ENCODE measurements at regions not wholly inside any gene's neighbourhood (a gene's known extent, or its start where the extent isn't known, plus 50 kb on each side); places are given as distances from the start of the nearest gene placed in this dataset.

DNA sequence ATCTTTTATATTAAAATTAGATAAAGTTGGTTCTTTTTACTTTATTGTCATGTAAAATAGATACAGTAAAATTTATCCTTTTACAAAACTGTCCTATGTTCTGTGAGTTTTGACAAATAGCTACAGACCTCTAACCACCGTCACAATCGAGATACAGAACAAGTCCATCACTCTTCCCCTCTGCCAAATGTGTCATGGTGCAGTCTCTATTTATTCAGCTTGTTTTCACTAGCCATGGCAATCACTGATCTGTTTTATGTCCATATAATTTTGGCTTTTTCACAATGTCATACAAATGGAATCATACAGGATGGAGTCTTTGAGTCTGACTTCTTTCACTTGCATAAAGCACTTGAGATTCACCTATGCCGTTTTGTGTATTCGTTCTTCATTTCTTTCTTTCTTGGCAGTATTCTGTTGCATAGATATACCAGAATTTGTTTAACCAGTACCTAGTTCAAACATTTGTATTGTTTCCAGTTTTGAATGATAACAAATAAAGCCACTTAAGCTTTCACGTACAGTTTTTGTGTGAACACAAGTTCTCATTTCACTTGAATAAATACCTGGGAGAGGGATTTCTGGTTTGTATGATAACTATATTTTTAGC, 273.2 kb upstream of the MPDZ start:
- WGBS, 3 donors: 74 to 89% (median 76%) methylated on average over 5 of the region's 5 CpGs
- intact Hi-C loops (cut with DNase I): loop anchor here in 1 of 2 donors (10.0 kb wide), 1 partner anchor 108 kb away; no protein-coding TSS in a partner anchor
- no peak for ATAC-seq

DNA sequence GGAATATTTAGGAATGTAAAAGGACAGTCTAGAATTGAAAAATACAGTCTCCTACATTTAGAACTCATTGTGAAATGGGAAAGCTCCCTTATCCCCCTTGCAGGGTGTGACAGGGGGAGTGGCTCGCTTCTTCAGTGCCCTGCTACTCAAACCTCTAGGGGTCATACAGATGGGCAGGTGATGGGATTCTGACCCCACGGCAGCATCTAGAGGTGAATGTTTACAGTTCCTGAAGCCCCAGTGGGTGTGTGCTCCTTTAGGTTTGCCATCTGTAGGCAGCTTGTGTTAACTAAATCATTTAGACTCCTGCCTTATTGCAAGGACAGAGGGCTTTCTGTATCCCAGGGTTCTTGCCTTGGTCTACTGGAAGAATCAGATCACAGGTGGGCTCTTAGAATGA, 271.0 kb upstream of the MPDZ start:
- H3K27me3 ChIP-seq (ENCODE audit: insufficient read depth in 3 of 3, low read length in 2 of 3): peaks cover 0 to 2% (median 0%) of the 10 kb centered on the region in 3 donors
- no peaks in the 10 kb centered on the region for H3K9me3 ChIP-seq
- no peak overlapping the region for H3K27ac ChIP-seq
- H3K4me1 ChIP-seq: no peaks in the 10 kb centered on the region
- no peak for DNase-seq
- intact Hi-C loops (cut with DNase I): loop anchor here in 1 of 2 donors (10.0 kb wide), 1 partner anchor 106 kb away; no protein-coding TSS in a partner anchor
- no peaks in the 10 kb centered on the region for H3K36me3 ChIP-seq (ENCODE audit: insufficient read depth in 1 of 2, low read depth in 1 of 2)
- ATAC-seq: no peak
- H3K4me3 ChIP-seq: no peak overlapping the region
- TF ChIP-seq, protein P1, sequence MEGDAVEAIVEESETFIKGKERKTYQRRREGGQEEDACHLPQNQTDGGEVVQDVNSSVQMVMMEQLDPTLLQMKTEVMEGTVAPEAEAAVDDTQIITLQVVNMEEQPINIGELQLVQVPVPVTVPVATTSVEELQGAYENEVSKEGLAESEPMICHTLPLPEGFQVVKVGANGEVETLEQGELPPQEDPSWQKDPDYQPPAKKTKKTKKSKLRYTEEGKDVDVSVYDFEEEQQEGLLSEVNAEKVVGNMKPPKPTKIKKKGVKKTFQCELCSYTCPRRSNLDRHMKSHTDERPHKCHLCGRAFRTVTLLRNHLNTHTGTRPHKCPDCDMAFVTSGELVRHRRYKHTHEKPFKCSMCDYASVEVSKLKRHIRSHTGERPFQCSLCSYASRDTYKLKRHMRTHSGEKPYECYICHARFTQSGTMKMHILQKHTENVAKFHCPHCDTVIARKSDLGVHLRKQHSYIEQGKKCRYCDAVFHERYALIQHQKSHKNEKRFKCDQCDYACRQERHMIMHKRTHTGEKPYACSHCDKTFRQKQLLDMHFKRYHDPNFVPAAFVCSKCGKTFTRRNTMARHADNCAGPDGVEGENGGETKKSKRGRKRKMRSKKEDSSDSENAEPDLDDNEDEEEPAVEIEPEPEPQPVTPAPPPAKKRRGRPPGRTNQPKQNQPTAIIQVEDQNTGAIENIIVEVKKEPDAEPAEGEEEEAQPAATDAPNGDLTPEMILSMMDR (IDR thresholded peaks at IDR 0.05): no peak
- 86 to 97% (median 88%) methylated on average over 2 of the region's 2 CpGs for WGBS, 3 donors

More for the DNA sequence above, 273.2 kb upstream of the MPDZ start:
- Histone ChIP-seq H3K27ac (no peak overlapping the region), H3K4me3 (no peak overlapping the region), H3K36me3 (ENCODE audit: insufficient read depth in 1 of 2, low read depth in 1 of 2) (no peaks in the 10 kb centered on the region), H3K27me3 (ENCODE audit: insufficient read depth in 3 of 3, low read length in 2 of 3) (peaks cover 0 to 2% (median 0%) of the 10 kb centered on the region in 3 donors), H3K4me1 (peaks cover 4% of the 10 kb centered on the region), H3K9me3 (no peaks in the 10 kb centered on the region)
- no peak for DNase-seq
- TF ChIP-seq, protein P1 (IDR thresholded peaks at IDR 0.05): no peak

DNA sequence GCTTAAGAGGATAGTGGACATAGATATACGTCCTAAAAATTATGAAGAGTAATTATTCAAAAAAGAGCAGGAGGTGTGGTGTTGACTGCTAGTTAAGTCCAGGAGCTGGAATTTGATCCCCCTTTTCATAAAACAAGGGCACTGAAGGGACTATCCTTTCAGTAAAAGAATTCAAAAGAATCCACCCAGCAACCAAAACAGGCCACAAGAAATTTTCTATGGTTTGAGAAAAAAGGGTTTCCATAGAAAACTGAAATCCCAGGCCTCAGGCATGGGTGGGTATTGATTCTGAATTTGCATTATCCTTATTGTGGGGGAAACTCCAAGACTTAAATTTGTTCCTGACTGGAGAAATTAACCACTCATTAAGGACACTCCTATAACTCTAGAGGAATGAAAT, 269.0 kb upstream of the MPDZ start:
- Histone ChIP-seq H3K4me1 (no peaks in the 10 kb centered on the region), H3K27ac (no peak overlapping the region), H3K4me3 (no peak overlapping the region), H3K9me3 (no peaks in the 10 kb centered on the region), H3K36me3 (ENCODE audit: insufficient read depth in 1 of 2, low read depth in 1 of 2) (no peaks in the 10 kb centered on the region), H3K27me3 (ENCODE audit: insufficient read depth in 3 of 3, low read length in 2 of 3) (peaks cover 0 to 2% (median 0%) of the 10 kb centered on the region in 3 donors)
- TF ChIP-seq, protein P1 (IDR thresholded peaks at IDR 0.05): no peak
- intact Hi-C loops (cut with DNase I): no loop called here
- ATAC-seq (no peak), DNase-seq (no peak)
- WGBS, 3 donors: 83 to 93% (median 84%) methylated on average over 1 of the region's 1 CpG

- H3K27ac ChIP-seq: no peak overlapping the region
- no peak overlapping the region for H3K4me3 ChIP-seq
- no peaks in the 10 kb centered on the region for H3K36me3 ChIP-seq (ENCODE audit: insufficient read depth in 1 of 2, low read depth in 1 of 2)
- H3K4me1 ChIP-seq: no peaks in the 10 kb centered on the region
- intact Hi-C loops (cut with DNase I): no loop called here
- DNase-seq (no peak), ATAC-seq (no peak)
- H3K27me3 ChIP-seq (ENCODE audit: insufficient read depth in 3 of 3, low read length in 2 of 3): no peaks in the 10 kb centered on the region
- TF ChIP-seq, protein P1 (IDR thresholded peaks at IDR 0.05): no peak
- whole genome bisulfite sequencing, 3 donors: 65 to 80% (median 74%) methylated on average over 5 of the region's 5 CpGs
- peaks cover 6% of the 10 kb centered on the region for H3K9me3 ChIP-seq
Measured at GRCh38 chr9:13535141-13535540, 255.6 kb upstream of the MPDZ start.

GRCh38 chr9:13534006-13534405, 254.5 kb upstream of the MPDZ start:
- Histone ChIP-seq H3K4me1 (no peaks in the 10 kb centered on the region), H3K4me3 (no peak overlapping the region), H3K27ac (no peak overlapping the region), H3K9me3 (peaks cover 6% of the 10 kb centered on the region), H3K36me3 (ENCODE audit: insufficient read depth in 1 of 2, low read depth in 1 of 2) (no peaks in the 10 kb centered on the region), H3K27me3 (ENCODE audit: insufficient read depth in 3 of 3, low read length in 2 of 3) (no peaks in the 10 kb centered on the region)
- TF ChIP-seq, protein P1 (IDR thresholded peaks at IDR 0.05): no peak
- 96 to 98% (median 97%) methylated on average over 2 of the region's 2 CpGs for WGBS, 3 donors
- ATAC-seq (no peak), DNase-seq (no peak)
- intact Hi-C loops (cut with DNase I): no loop called here
